ENCODE measurements at regions not wholly inside any gene's neighbourhood (a gene's known extent, or its start where the extent isn't known, plus 50 kb on each side); places are given as distances from the start of the nearest gene placed in this dataset.

- peaks cover 24% of the 10 kb centered on the region in 2 experiments for H3K4me1 Mint-ChIP-seq
- no peak overlapping the region for H3K4ac ChIP-seq (ENCODE audit: low read depth, low read length)
- no CpG with 5 or more reads among the region's 10 CpGs for WGBS (ENCODE audit: extremely low coverage, insufficient read length, low lambda C conversion rate)
Observed at GRCh38 chr2:11073251-11073650, 82.0 kb upstream of the SLC66A3 start.

More at GRCh38 chr2:11073251-11073650, 82.0 kb upstream of the SLC66A3 start:
- no peaks in the 10 kb centered on the region for H3K9me3 ChIP-seq (ENCODE audit: control insufficient read depth, low read depth, low read length)
- peak overlapping the region; percentile 20 to 79 (median 47); a peak in 4 of 7 replicates for H3K27ac Mint-ChIP-seq
- H3K56ac ChIP-seq (ENCODE audit: insufficient read length, low read depth, low read length) = no peak overlapping the region
- H4K20me1 ChIP-seq (ENCODE audit: control insufficient read depth, insufficient read depth, insufficient read length) = no peaks in the 10 kb centered on the region
- TF ChIP-seq CTCF (conservative IDR thresholded peaks at IDR 0.05) = peak; percentile 91
- H4K5ac ChIP-seq (ENCODE audit: insufficient read length, low read depth, low read length) = no peak overlapping the region
- peak; percentile 87 for DNase-seq
- H2AK5ac ChIP-seq (ENCODE audit: insufficient read length, low read length) = no peak overlapping the region
- no peak overlapping the region for H3K27ac ChIP-seq (ENCODE audit: insufficient read length, low read depth, low read length)
- 0 out of 2 replicates have a peak, but pooled peaks cover 3% of the 10 kb centered on the region for H3K4me1 ChIP-seq (ENCODE audit: insufficient read depth, low read length)
- no peaks in the 10 kb centered on the region for H3K23me2 ChIP-seq (ENCODE audit: insufficient read length, low read depth, low read length, poor library complexity, severe bottlenecking)
- H3K14ac ChIP-seq (ENCODE audit: insufficient read depth, low read length) = no peak overlapping the region
- no peak overlapping the region for H2BK12ac ChIP-seq (ENCODE audit: insufficient read length, low read depth, low read length)
- H3K36me3 Mint-ChIP-seq (ENCODE audit: insufficient read depth in 1 of 3, low read depth in 3 of 3) = no peaks in the 10 kb centered on the region
- peak overlapping the region; percentile 9 to 19; a peak in 2 of 5 replicates for H3K4me3 Mint-ChIP-seq
- H2BK15ac ChIP-seq (ENCODE audit: low read depth, low read length) = no peak overlapping the region
- no peak overlapping the region for H3T11ph ChIP-seq (ENCODE audit: low read length)
- H2BK20ac ChIP-seq (ENCODE audit: low read depth, low read length, poor library complexity, severe bottlenecking) = no peak overlapping the region
- peak overlapping the region; percentile 22 for H2AFZ ChIP-seq (ENCODE audit: low read length)
- H3K79me2 ChIP-seq (ENCODE audit: insufficient read depth, low read length) = no peaks in the 10 kb centered on the region
- H3K79me1 ChIP-seq (ENCODE audit: insufficient read depth, low read depth, low read length, poor library complexity, severe bottlenecking) = no peaks in the 10 kb centered on the region
- no peak overlapping the region for H2BK5ac ChIP-seq (ENCODE audit: insufficient read length, low read length)
- H3K23ac ChIP-seq (ENCODE audit: insufficient read length, low read depth, low read length) = no peak overlapping the region
- no peaks in the 10 kb centered on the region; the same call in 1 of the 2 replicates for H3K27me3 Mint-ChIP-seq (ENCODE audit: low read depth)
- no peak overlapping the region for H3K18ac ChIP-seq (ENCODE audit: insufficient read length, low read depth, low read length)
- H3K4me2 ChIP-seq (ENCODE audit: insufficient read depth, insufficient read length, low read length) = no peak overlapping the region
- no peaks in the 10 kb centered on the region for H3K27me3 ChIP-seq (ENCODE audit: insufficient read depth, low read length)
- no peak overlapping the region for H4K91ac ChIP-seq (ENCODE audit: insufficient read length, low read depth, low read length)
- H4K8ac ChIP-seq (replicated peaks; ENCODE audit: insufficient read length, low read depth, low read length) = no peak overlapping the region
- no peak overlapping the region for H2BK120ac ChIP-seq (ENCODE audit: low read depth, low read length, poor library complexity, severe bottlenecking)
- H3K9ac ChIP-seq (ENCODE audit: extremely low read depth, insufficient read length, low read length) = no peak overlapping the region
- H3K9me3 Mint-ChIP-seq = peaks cover 2 to 5% of the 10 kb centered on the region in 2 experiments; a peak in 3 of 5 replicates
